DND-41 (cell line): ENCODE measurements at regions not wholly inside any gene's neighbourhood (a gene's known extent, or its start where the extent isn't known, plus 50 kb on each side); places are given as distances from the start of the nearest gene placed in this dataset.

Experiments used
- ATAC-seq: fragments of 200-7000 bp; cut with Tn5 transposase; 3 replicates; pipeline ENCODE4 v1.9.1; 2021; ENCODE audit warnings: low read depth; ENCODE audit not compliant: insufficient read depth
- DNase-seq: peaks from one replicate; pipeline ENCODE4 v3.0.0-alpha.2; 2020
- H2AFZ ChIP-seq: 2 replicates; pipeline ENCODE4 v1.6.0; 2012; ENCODE audit warnings: low read depth, low read length
- H3K27ac ChIP-seq: 2 replicates; pipeline ENCODE4 v1.5.1; 2012; ENCODE audit warnings: low read length, inconsistent platforms
- H3K27me3 ChIP-seq: fragments of 200-600 bp; sonication (generic); 2 replicates; pipeline ENCODE4 v1.6.0; 2012; ENCODE audit warnings: low read length, mild to moderate bottlenecking, inconsistent platforms; ENCODE audit not compliant: insufficient read depth, poor library complexity
- H3K36me3 ChIP-seq: 2 replicates; pipeline ENCODE4 v1.5.1; 2012; ENCODE audit warnings: low read length, inconsistent platforms; ENCODE audit not compliant: insufficient read depth
- H3K4me1 ChIP-seq: 2 replicates; pipeline ENCODE4 v1.5.1; 2012; ENCODE audit warnings: mild to moderate bottlenecking, low read length; ENCODE audit not compliant: insufficient read depth
- H3K4me2 ChIP-seq: 2 replicates; pipeline ENCODE4 v1.6.0; 2012; ENCODE audit warnings: mild to moderate bottlenecking, moderate library complexity, low read length, inconsistent platforms; ENCODE audit not compliant: insufficient read depth
- H3K4me3 ChIP-seq, 2 experiments: fragments of 200-600 bp in 1 of 2; shearing (Covaris generic) in 1 of 2; 2 replicates each; pipeline ENCODE4 v1.5.1; 2012 to 2016; ENCODE audit warnings: inconsistent platforms in 2 of 2, low read length in 2 of 2, mild to moderate bottlenecking in 2 of 2, low read depth in 1 of 2, moderate library complexity in 1 of 2
- H3K79me2 ChIP-seq: 2 replicates; pipeline ENCODE4 v1.6.0; 2012; ENCODE audit warnings: low read length, inconsistent platforms; ENCODE audit not compliant: insufficient read depth
- H3K9ac ChIP-seq: 2 replicates; pipeline ENCODE4 v1.6.0; 2012; ENCODE audit warnings: low read depth, mild to moderate bottlenecking, inconsistent platforms, low read length, moderate library complexity
- H3K9me3 ChIP-seq: 2 replicates; pipeline ENCODE4 v1.5.1; 2012; ENCODE audit warnings: low read length, moderate library complexity, mild to moderate bottlenecking, inconsistent platforms; ENCODE audit not compliant: insufficient read depth, severe bottlenecking
- H4K20me1 ChIP-seq: 2 replicates; pipeline ENCODE4 v1.6.0; 2012; ENCODE audit warnings: low read length; ENCODE audit not compliant: insufficient read depth
- EZH2 ChIP-seq: IDR thresholded peaks from 3 replicates; pipeline ENCODE4 v1.6.1; 2012; ENCODE audit warnings: borderline replicate concordance, low read depth, mild to moderate bottlenecking, moderate library complexity, low read length, inconsistent platforms; ENCODE audit not compliant: severe bottlenecking
- TF ChIP-seq, protein P1 (sequence below): IDR thresholded peaks from 2 replicates; pipeline ENCODE4 v1.5.1; 2012; ENCODE audit warnings: borderline replicate concordance, low read length, moderate library complexity, mild to moderate bottlenecking; ENCODE audit not compliant: poor library complexity, severe bottlenecking; ENCODE audit errors: extremely low read depth

DNA sequence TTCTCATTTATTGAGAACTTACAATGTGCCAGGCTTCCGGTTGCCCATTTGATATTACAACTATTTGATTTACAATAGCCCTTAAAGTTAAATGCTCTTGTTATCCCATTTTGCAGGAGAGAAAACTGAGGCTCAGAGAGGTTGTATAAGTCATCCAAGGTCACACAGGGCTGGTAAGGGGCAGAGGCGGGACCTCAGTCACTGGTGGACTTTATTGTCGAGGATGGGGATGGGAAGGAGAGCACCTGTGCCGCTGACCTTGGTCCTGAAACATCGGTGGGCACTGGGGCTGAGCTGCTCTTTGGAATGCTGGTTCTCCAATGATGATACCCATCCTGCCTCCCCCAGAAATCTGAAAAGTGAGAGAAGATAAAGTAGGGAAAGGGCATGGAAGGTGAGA is 265.4 kb downstream of the MIAT start:
- H3K9ac ChIP-seq: no peak overlapping the region
- H3K4me3 ChIP-seq: no peak overlapping the region
- TF ChIP-seq EZH2: no peak
- TF ChIP-seq, protein P1, sequence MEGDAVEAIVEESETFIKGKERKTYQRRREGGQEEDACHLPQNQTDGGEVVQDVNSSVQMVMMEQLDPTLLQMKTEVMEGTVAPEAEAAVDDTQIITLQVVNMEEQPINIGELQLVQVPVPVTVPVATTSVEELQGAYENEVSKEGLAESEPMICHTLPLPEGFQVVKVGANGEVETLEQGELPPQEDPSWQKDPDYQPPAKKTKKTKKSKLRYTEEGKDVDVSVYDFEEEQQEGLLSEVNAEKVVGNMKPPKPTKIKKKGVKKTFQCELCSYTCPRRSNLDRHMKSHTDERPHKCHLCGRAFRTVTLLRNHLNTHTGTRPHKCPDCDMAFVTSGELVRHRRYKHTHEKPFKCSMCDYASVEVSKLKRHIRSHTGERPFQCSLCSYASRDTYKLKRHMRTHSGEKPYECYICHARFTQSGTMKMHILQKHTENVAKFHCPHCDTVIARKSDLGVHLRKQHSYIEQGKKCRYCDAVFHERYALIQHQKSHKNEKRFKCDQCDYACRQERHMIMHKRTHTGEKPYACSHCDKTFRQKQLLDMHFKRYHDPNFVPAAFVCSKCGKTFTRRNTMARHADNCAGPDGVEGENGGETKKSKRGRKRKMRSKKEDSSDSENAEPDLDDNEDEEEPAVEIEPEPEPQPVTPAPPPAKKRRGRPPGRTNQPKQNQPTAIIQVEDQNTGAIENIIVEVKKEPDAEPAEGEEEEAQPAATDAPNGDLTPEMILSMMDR: no peak
- H3K4me2 ChIP-seq: no peak overlapping the region
- no peak overlapping the region for H3K27ac ChIP-seq
- H4K20me1 ChIP-seq: no peaks in the 10 kb centered on the region
- ATAC-seq (peak; percentile 53; the same call in 1 of the 3 replicates), DNase-seq (peak; percentile 42)
- H3K79me2 ChIP-seq: no peaks in the 10 kb centered on the region
- H3K9me3 ChIP-seq: no peaks in the 10 kb centered on the region
- H2AFZ ChIP-seq: no peak overlapping the region
- H3K27me3 ChIP-seq: no peaks in the 10 kb centered on the region
- H3K36me3 ChIP-seq: no peaks in the 10 kb centered on the region
- no peaks in the 10 kb centered on the region for H3K4me1 ChIP-seq

DNA sequence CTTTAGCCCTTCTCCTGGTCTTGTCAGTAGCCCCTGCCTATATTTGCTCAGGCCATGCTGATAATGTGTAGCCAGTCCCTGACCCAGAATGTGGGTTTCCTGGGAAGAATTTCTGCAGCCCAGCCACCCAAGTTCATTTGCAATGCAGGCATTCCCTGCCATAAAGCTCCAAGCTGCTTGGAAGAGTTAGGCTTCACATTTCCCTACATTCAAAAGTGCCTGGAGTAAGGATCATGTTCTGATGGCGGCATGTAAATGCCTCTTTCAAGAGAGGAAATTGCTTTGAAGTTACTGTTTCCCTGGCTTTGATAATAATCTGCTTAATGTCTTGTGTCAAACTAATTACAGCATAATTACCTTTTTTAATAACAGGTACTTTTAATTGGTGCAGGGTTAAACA is 266.1 kb downstream of the MIAT start:
- TF ChIP-seq, protein P1: no peak
- TF ChIP-seq EZH2: no peak
- no peaks in the 10 kb centered on the region for H3K27me3 ChIP-seq
- H2AFZ ChIP-seq: no peak overlapping the region
- no peak for ATAC-seq
- no peaks in the 10 kb centered on the region for H3K79me2 ChIP-seq
- H3K9ac ChIP-seq: no peak overlapping the region
- no peak overlapping the region for H3K4me3 ChIP-seq
- no peaks in the 10 kb centered on the region for H3K4me1 ChIP-seq
- H3K27ac ChIP-seq: no peak overlapping the region
- H4K20me1 ChIP-seq: no peaks in the 10 kb centered on the region
- H3K9me3 ChIP-seq: no peaks in the 10 kb centered on the region
- H3K36me3 ChIP-seq: no peaks in the 10 kb centered on the region
- H3K4me2 ChIP-seq: no peak overlapping the region
- no peak for DNase-seq

DNA sequence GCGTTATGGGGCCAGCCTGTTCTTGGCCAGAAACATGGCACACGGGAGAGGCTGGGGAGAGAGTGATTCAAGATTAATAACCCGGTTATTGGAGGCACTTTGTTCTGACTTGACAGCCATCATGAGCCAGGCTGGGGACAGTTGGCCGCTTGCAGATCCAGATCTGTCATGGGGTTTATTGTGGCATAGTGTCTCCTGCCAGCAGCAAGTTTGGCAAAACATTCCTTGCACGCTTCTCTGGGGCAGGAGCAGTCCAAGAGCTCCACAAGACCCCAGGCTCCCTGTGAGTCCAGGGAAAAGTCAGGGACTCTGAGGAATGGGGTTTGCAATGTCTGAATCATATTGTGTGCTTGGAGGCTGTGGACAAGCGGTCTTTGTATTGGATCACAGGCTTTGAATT is 270.4 kb downstream of the MIAT start:
- TF ChIP-seq EZH2: no peak
- TF ChIP-seq, protein P1: no peak

DNA sequence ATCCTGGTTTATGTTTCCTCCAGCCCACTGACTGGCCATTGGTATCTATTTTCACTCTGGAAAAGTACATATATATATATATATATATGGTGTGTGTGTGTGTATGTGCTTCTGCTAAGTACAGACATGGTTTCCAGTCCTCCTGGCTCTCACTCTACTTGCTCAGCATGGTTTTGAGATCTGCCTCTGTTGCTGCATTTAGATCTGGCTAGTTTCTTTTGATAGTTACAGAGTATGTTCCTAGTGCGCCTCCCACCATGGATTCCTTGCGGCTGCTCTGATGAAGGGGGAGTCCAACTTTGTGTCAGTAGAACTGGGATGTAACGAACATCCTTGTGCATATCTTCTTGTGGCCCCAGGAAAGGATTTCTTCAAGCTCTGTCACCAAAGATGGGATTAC is 274.1 kb downstream of the MIAT start:
- Histone ChIP-seq H2AFZ (no peak overlapping the region), H3K4me1 (no peaks in the 10 kb centered on the region), H3K4me3 (no peak overlapping the region), H3K9ac (no peak overlapping the region), H3K36me3 (no peaks in the 10 kb centered on the region), H3K79me2 (no peaks in the 10 kb centered on the region), H3K9me3 (no peaks in the 10 kb centered on the region), H3K27ac (no peak overlapping the region), H3K4me2 (no peak overlapping the region), H3K27me3 (peaks cover 5% of the 10 kb centered on the region), H4K20me1 (no peaks in the 10 kb centered on the region; the same call in 1 of the 2 replicates)
- DNase-seq (no peak), ATAC-seq (no peak)
- TF ChIP-seq, protein P1: no peak
- no peak for TF ChIP-seq EZH2

More for the DNA sequence above, 270.4 kb downstream of the MIAT start:
- H3K27me3 ChIP-seq: peaks cover 5% of the 10 kb centered on the region
- ATAC-seq (no peak), DNase-seq (no peak)
- H3K4me2 ChIP-seq: no peak overlapping the region
- no peaks in the 10 kb centered on the region; the same call in 1 of the 2 replicates for H4K20me1 ChIP-seq
- H3K4me1 ChIP-seq: no peaks in the 10 kb centered on the region
- H3K79me2 ChIP-seq: no peaks in the 10 kb centered on the region
- H3K4me3 ChIP-seq: no peak overlapping the region
- H3K9ac ChIP-seq: no peak overlapping the region
- no peak overlapping the region for H2AFZ ChIP-seq
- no peaks in the 10 kb centered on the region for H3K9me3 ChIP-seq
- no peak overlapping the region for H3K27ac ChIP-seq
- no peaks in the 10 kb centered on the region for H3K36me3 ChIP-seq
